T-cell (primary cell): ENCODE measurements at regions not wholly inside any gene's neighbourhood (a gene's known extent, or its start where the extent isn't known, plus 50 kb on each side); places are given as distances from the start of the nearest gene placed in this dataset.

Experiments
- ATAC-seq, 4 experiments: fragments of 200-7000 bp in 3 of 4; fragments of 150-1000 bp in 1 of 4; cut with Tn5 transposase; replicated peaks in 1 of 4; 1 replicate in 3 of 4; 2 replicates in 1 of 4; pipeline ENCODE4 v1.10.0; 2021; ENCODE audit warnings: moderate library complexity in 3 of 4, mild to moderate bottlenecking in 2 of 4, moderate number of reproducible peaks in 1 of 4
- CTCF ChIA-PET, 2 donors: fragments of 300-600 bp; sonication (Branson Sonifier 250); formaldehyde crosslinking; loops; one replicate each; lab custom pipeline; 2022; ENCODE audit warnings: antibody characterized with exemption in 2 of 2; lab: Charles Lee
- POLR2A ChIA-PET, 2 donors: fragments of 300-600 bp; sonication (Branson Sonifier 250); formaldehyde crosslinking; loops; one replicate each; lab custom pipeline; 2022; ENCODE audit warnings: antibody characterized with exemption in 2 of 2; lab: Charles Lee
- DNase-seq, 35 experiments: peaks; one replicate each; pipeline versions ENCODE4 v3.0.0 to v3.0.0-alpha.2; 2013 to 2023
- H3K27ac ChIP-seq: one replicate; pipeline ENCODE4 v1.5.1; 2013; ENCODE audit warnings: low read length
- H3K27me3 ChIP-seq, 2 experiments: replicated peaks in 1 of 2; 1 replicate in 1 of 2; 2 replicates in 1 of 2; pipeline versions ENCODE4 v1.6.1 to v1.7.0; 2013; ENCODE audit warnings: low read length in 1 of 2, mixed read lengths in 1 of 2; ENCODE audit not compliant: control insufficient read depth in 2 of 2, insufficient read depth in 2 of 2; ENCODE audit errors: extremely low read depth in 1 of 2
- H3K36me3 ChIP-seq, 2 donors: 1 replicate in 1 of 2; 2 replicates in 1 of 2; pipeline versions ENCODE4 v1.6.1 to v1.7.0; 2013; ENCODE audit warnings: low read length in 1 of 2; ENCODE audit not compliant: control insufficient read depth in 2 of 2, insufficient read depth in 1 of 2; ENCODE audit errors: extremely low read depth in 1 of 2
- H3K4me1 ChIP-seq, 2 experiments: 1 replicate in 1 of 2; 2 replicates in 1 of 2; pipeline versions ENCODE4 v1.6.1 to v1.7.0; 2013; ENCODE audit warnings: low read length in 2 of 2, mixed read lengths in 1 of 2; ENCODE audit not compliant: insufficient read depth in 2 of 2, control insufficient read depth in 1 of 2; ENCODE audit errors: extremely low read depth in 1 of 2
- H3K4me3 ChIP-seq, 2 donors: 1 replicate in 1 of 2; 2 replicates in 1 of 2; pipeline versions ENCODE4 v1.5.1 to v1.7.0; 2013; ENCODE audit warnings: mild to moderate bottlenecking in 2 of 2, low read length in 1 of 2, moderate library complexity in 1 of 2; ENCODE audit not compliant: control insufficient read depth in 1 of 2; ENCODE audit errors: extremely low read depth in 1 of 2
- H3K9me3 ChIP-seq: 2 replicates; pipeline ENCODE4 v1.7.0; 2013
- H3K27ac Mint-ChIP-seq, 2 donors: one replicate each; pipeline ENCODE4 v1.8.0; 2020 to 2021; ENCODE audit warnings: mild to moderate bottlenecking in 2 of 2, mixed read lengths in 2 of 2
- H3K27me3 Mint-ChIP-seq, 2 donors: one replicate each; pipeline ENCODE4 v1.8.0; 2021 to 2022; ENCODE audit warnings: mixed read lengths in 2 of 2
- H3K36me3 Mint-ChIP-seq: one replicate; pipeline ENCODE4 v1.8.0; 2021; ENCODE audit warnings: mixed read lengths
- H3K4me1 Mint-ChIP-seq, 3 donors: one replicate each; pipeline ENCODE4 v1.8.0; 2020 to 2022; ENCODE audit warnings: mixed read lengths in 3 of 3, mild to moderate bottlenecking in 1 of 3
- H3K4me3 Mint-ChIP-seq, 3 donors: one replicate each; pipeline ENCODE4 v1.8.0; 2020 to 2022; ENCODE audit warnings: mild to moderate bottlenecking in 3 of 3, mixed read lengths in 3 of 3, moderate library complexity in 3 of 3
- H3K9me3 Mint-ChIP-seq, 3 donors: one replicate each; pipeline ENCODE4 v1.8.0; 2020 to 2022; ENCODE audit warnings: mixed read lengths in 3 of 3
- WGBS: methylation state at CpG from one replicate; pipeline ENCODE4 v1.1.5; 2013; ENCODE audit warnings: missing lambda C conversion rate; ENCODE audit not compliant: insufficient coverage; 5-methylcytosine and 5-hydroxymethylcytosine counted together

GRCh38 chr6:44554861-44555260, 167.4 kb downstream of the CDC5L start:
- 100% methylated on average over 4 of the region's 7 CpGs for WGBS
- H3K27me3 ChIP-seq, result peaks cover 0 to 31% of the 10 kb centered on the region in 2 experiments
- no peak overlapping the region for H3K27ac ChIP-seq
- H3K36me3 ChIP-seq, result no peaks in the 10 kb centered on the region
- Mint-ChIP-seq H3K27ac (no peak overlapping the region), H3K36me3 (no peaks in the 10 kb centered on the region), H3K9me3 (no peaks in the 10 kb centered on the region), H3K27me3 (peaks cover 17 to 20% of the 10 kb centered on the region in 2 donors), H3K4me1 (no peaks in the 10 kb centered on the region), H3K4me3 (no peak overlapping the region)
- DNase-seq (no peak), ATAC-seq (no peak)
- H3K4me1 ChIP-seq, result no peaks in the 10 kb centered on the region
- ChIA-PET CTCF (no interaction called here), POLR2A (no interaction called here)
- H3K9me3 ChIP-seq, result no peaks in the 10 kb centered on the region
- H3K4me3 ChIP-seq, result no peak overlapping the region

- Mint-ChIP-seq H3K27me3 (peaks cover 19 to 29% of the 10 kb centered on the region in 2 donors), H3K36me3 (no peaks in the 10 kb centered on the region), H3K27ac (no peak overlapping the region), H3K4me3 (no peak overlapping the region), H3K4me1 (peaks cover 0 to 4% (median 2%) of the 10 kb centered on the region in 3 donors), H3K9me3 (no peaks in the 10 kb centered on the region)
- no CpG with 5 or more reads among the region's 1 CpG for WGBS
- no peak for DNase-seq
- H3K27ac ChIP-seq, result no peak overlapping the region
- CTCF ChIA-PET, result no interaction called here
- no peak for ATAC-seq
- H3K4me3 ChIP-seq, result no peak overlapping the region
- peaks cover 0 to 2% of the 10 kb centered on the region in 2 experiments for H3K4me1 ChIP-seq
- H3K36me3 ChIP-seq, result no peaks in the 10 kb centered on the region
- H3K9me3 ChIP-seq, result no peaks in the 10 kb centered on the region
- POLR2A ChIA-PET, result no interaction called here
- peaks cover 0 to 36% of the 10 kb centered on the region in 2 experiments for H3K27me3 ChIP-seq
Observed at GRCh38 chr6:44556046-44556445, 168.5 kb downstream of the CDC5L start.

- no peaks in the 10 kb centered on the region for H3K9me3 ChIP-seq
- H3K27ac Mint-ChIP-seq, result no peak overlapping the region
- no peak overlapping the region for H3K27ac ChIP-seq
- H3K36me3 ChIP-seq, result no peaks in the 10 kb centered on the region
- H3K4me1 ChIP-seq, result peaks cover 0 to 9% of the 10 kb centered on the region in 2 experiments
- H3K27me3 Mint-ChIP-seq, result peaks cover 25 to 41% of the 10 kb centered on the region in 2 donors
- H3K4me1 Mint-ChIP-seq, result peaks cover 6 to 16% (median 6%) of the 10 kb centered on the region in 3 donors
- 36% methylated on average over 6 of the region's 7 CpGs for WGBS
- H3K36me3 Mint-ChIP-seq, result no peaks in the 10 kb centered on the region
- peaks cover 0 to 53% of the 10 kb centered on the region in 2 experiments for H3K27me3 ChIP-seq
- DNase-seq (no peak), ATAC-seq (no peak)
- no peak overlapping the region for H3K4me3 ChIP-seq
- POLR2A ChIA-PET, result no interaction called here
- no peaks in the 10 kb centered on the region for H3K9me3 Mint-ChIP-seq
- CTCF ChIA-PET, result no interaction called here
- H3K4me3 Mint-ChIP-seq, result no peak overlapping the region
Observed at GRCh38 chr6:44558024-44558831, 170.7 kb downstream of the CDC5L start.

- H3K9me3 ChIP-seq, result no peaks in the 10 kb centered on the region
- peaks cover 0 to 9% of the 10 kb centered on the region in 2 experiments for H3K4me1 ChIP-seq
- Mint-ChIP-seq H3K9me3 (no peaks in the 10 kb centered on the region), H3K4me1 (peaks cover 6 to 16% (median 6%) of the 10 kb centered on the region in 3 donors), H3K36me3 (no peaks in the 10 kb centered on the region), H3K27ac (no peak overlapping the region), H3K27me3 (peaks cover 28 to 43% of the 10 kb centered on the region in 2 donors), H3K4me3 (no peak overlapping the region)
- no peak overlapping the region for H3K27ac ChIP-seq
- H3K27me3 ChIP-seq, result peaks cover 0 to 55% of the 10 kb centered on the region in 2 experiments
- ChIA-PET POLR2A (no interaction called here), CTCF (no interaction called here)
- ATAC-seq (no peak), DNase-seq (no peak)
- no peak overlapping the region for H3K4me3 ChIP-seq
- WGBS, result 36% methylated on average over 2 of the region's 2 CpGs
- no peaks in the 10 kb centered on the region for H3K36me3 ChIP-seq
Observed at GRCh38 chr6:44558832-44559251, 171.3 kb downstream of the CDC5L start.

- Histone ChIP-seq H3K4me1 (peaks cover 0 to 9% of the 10 kb centered on the region in 2 experiments), H3K9me3 (no peaks in the 10 kb centered on the region), H3K4me3 (no peak overlapping the region), H3K36me3 (no peaks in the 10 kb centered on the region), H3K27ac (no peak overlapping the region), H3K27me3 (peaks cover 0 to 52% of the 10 kb centered on the region in 2 experiments)
- ChIA-PET CTCF (no interaction called here), POLR2A (no interaction called here)
- no CpG with 5 or more reads among the region's 13 CpGs for WGBS
- Mint-ChIP-seq H3K27me3 (peaks cover 28 to 43% of the 10 kb centered on the region in 2 donors), H3K36me3 (no peaks in the 10 kb centered on the region), H3K4me3 (no peak overlapping the region), H3K9me3 (no peaks in the 10 kb centered on the region), H3K27ac (no peak overlapping the region), H3K4me1 (peaks cover 6 to 16% (median 6%) of the 10 kb centered on the region in 3 donors)
- no peak for DNase-seq
- no peak for ATAC-seq
Observed at GRCh38 chr6:44559486-44560270, 172.2 kb downstream of the CDC5L start.

GRCh38 chr6:44560458-44561059, 173.1 kb downstream of the CDC5L start:
- Mint-ChIP-seq H3K27ac (no peak overlapping the region), H3K9me3 (no peaks in the 10 kb centered on the region), H3K4me1 (peaks cover 6 to 16% (median 6%) of the 10 kb centered on the region in 3 donors), H3K4me3 (peak overlapping the region in 1 of 3 donors; percentile 65), H3K27me3 (peaks cover 28 to 41% of the 10 kb centered on the region in 2 donors), H3K36me3 (no peaks in the 10 kb centered on the region)
- H3K9me3 ChIP-seq, result no peaks in the 10 kb centered on the region
- no peaks in the 10 kb centered on the region for H3K36me3 ChIP-seq
- H3K4me1 ChIP-seq, result peaks cover 0 to 9% of the 10 kb centered on the region in 2 experiments
- 74% methylated on average over 10 of the region's 12 CpGs for WGBS
- peaks cover 0 to 47% of the 10 kb centered on the region in 2 experiments for H3K27me3 ChIP-seq
- no peak overlapping the region for H3K4me3 ChIP-seq
- H3K27ac ChIP-seq, result no peak overlapping the region
- DNase-seq (no peak), ATAC-seq (no peak)
- CTCF ChIA-PET, result no interaction called here
- POLR2A ChIA-PET, result no interaction called here
